ENCODE measurements at regions not wholly inside any gene's neighbourhood (a gene's known extent, or its start where the extent isn't known, plus 50 kb on each side); places are given as distances from the start of the nearest gene placed in this dataset.

GRCh38 chr14:101109981-101110728, 206.6 kb upstream of the RTL1 start:
- DNase-seq = no peak

- DNase-seq = no peak
These were observed 207.5 kb upstream of the RTL1 start for GRCh38 chr14:101110729-101111619.

GRCh38 chr14:101111620-101112290, 208.2 kb upstream of the RTL1 start:
- DNase-seq = no peak

GRCh38 chr14:101112351-101113107, 209.0 kb upstream of the RTL1 start:
- no peak for DNase-seq

- no peak for DNase-seq
These were observed 209.6 kb upstream of the RTL1 start for GRCh38 chr14:101113108-101113612.

- no peak for DNase-seq
These were observed 210.6 kb upstream of the RTL1 start for GRCh38 chr14:101113835-101114725.

- DNase-seq = no peak
These were observed 211.4 kb upstream of the RTL1 start for GRCh38 chr14:101114726-101115515.

GRCh38 chr14:101115652-101116051, 212.1 kb upstream of the RTL1 start:
- no peak for DNase-seq

- no peak for DNase-seq
These were observed 212.5 kb upstream of the RTL1 start for GRCh38 chr14:101116065-101116464.

GRCh38 chr14:101116486-101117130, 213.1 kb upstream of the RTL1 start:
- no peak for DNase-seq

GRCh38 chr14:101117543-101117942, 214.0 kb upstream of the RTL1 start:
- no peak for DNase-seq

GRCh38 chr14:101118233-101118632, 214.7 kb upstream of the RTL1 start:
- no peak for DNase-seq

GRCh38 chr14:101118746-101119591, 215.4 kb upstream of the RTL1 start:
- DNase-seq = no peak

- DNase-seq = no peak
These were observed 216.5 kb upstream of the RTL1 start for GRCh38 chr14:101119830-101120571.

GRCh38 chr14:101120641-101121507, 217.4 kb upstream of the RTL1 start:
- no peak for DNase-seq

- no peak for DNase-seq
These were observed 218.1 kb upstream of the RTL1 start for GRCh38 chr14:101121508-101122139.

Data from fibroblast of skin of back (primary cell).